ENCODE measurements at regions not wholly inside any gene's neighbourhood (a gene's known extent, or its start where the extent isn't known, plus 50 kb on each side); places are given as distances from the start of the nearest gene placed in this dataset.

DNA sequence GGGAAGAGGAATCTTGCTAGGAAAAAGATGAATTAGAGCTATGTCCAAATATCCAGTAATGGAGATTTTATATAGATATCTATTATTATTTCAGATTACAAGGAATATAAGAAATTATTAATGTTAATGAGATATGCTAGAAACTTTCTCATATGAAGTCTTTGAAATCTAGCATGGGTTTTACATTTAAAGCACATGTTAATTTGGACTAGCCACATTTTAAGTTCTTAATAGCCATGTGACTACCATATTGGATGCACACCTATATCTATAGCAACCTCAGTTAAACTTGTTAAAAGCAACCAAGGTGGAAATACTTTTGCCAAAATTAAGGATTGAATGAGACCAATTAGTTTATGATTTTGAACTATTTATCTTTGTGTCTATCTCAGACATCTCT lies 86.7 kb upstream of the CNTNAP4 start:
- TF ChIP-seq POLR2A (IDR thresholded peaks at IDR 0.05; ENCODE audit: extremely low read depth, insufficient read length) (no peak), CTCF (IDR thresholded peaks at IDR 0.05; ENCODE audit: low read depth, low read length) (no peak), MYC (IDR thresholded peaks at IDR 0.05; ENCODE audit: low read depth, low read length) (no peak), MAX (IDR thresholded peaks at IDR 0.05; ENCODE audit: low read depth, low read length) (no peak)

Measured in NB4 (cell line).